H9 (cell line): ENCODE measurements at regions not wholly inside any gene's neighbourhood (a gene's known extent, or its start where the extent isn't known, plus 50 kb on each side); places are given as distances from the start of the nearest gene placed in this dataset.

Experiments used
- DNase-seq: peaks from one replicate; pipeline ENCODE4 v3.0.0-alpha.2; 2017
- H2AFZ ChIP-seq: one replicate; pipeline ENCODE4 v1.6.1; 2013; ENCODE audit warnings: mild to moderate bottlenecking, low read length, control low read depth, moderate library complexity
- H2AK5ac ChIP-seq: 2 replicates; pipeline ENCODE4 v1.6.1; 2013; ENCODE audit warnings: low read length, control low read depth, mixed read lengths; ENCODE audit not compliant: insufficient read length
- H2BK120ac ChIP-seq: one replicate; pipeline ENCODE4 v1.6.1; 2013; ENCODE audit warnings: low read depth, mild to moderate bottlenecking, low read length, control low read depth, inconsistent platforms; ENCODE audit not compliant: poor library complexity, severe bottlenecking
- H2BK12ac ChIP-seq: 2 replicates; pipeline ENCODE4 v1.6.1; 2013; ENCODE audit warnings: low read length, control low read depth, mixed read lengths, low read depth; ENCODE audit not compliant: insufficient read length
- H2BK15ac ChIP-seq: 2 replicates; pipeline ENCODE4 v1.6.1; 2013; ENCODE audit warnings: low read depth, low read length, control low read depth
- H2BK20ac ChIP-seq: one replicate; pipeline ENCODE4 v1.6.1; 2013; ENCODE audit warnings: low read depth, mild to moderate bottlenecking, low read length, control low read depth, inconsistent platforms; ENCODE audit not compliant: poor library complexity, severe bottlenecking
- H2BK5ac ChIP-seq: 2 replicates; pipeline ENCODE4 v1.6.1; 2013; ENCODE audit warnings: low read length, control low read depth, mixed read lengths; ENCODE audit not compliant: insufficient read length
- H3K14ac ChIP-seq: 2 replicates; pipeline ENCODE4 v1.6.1; 2013; ENCODE audit warnings: low read length, control low read depth; ENCODE audit not compliant: insufficient read depth
- H3K18ac ChIP-seq: 2 replicates; pipeline ENCODE4 v1.6.1; 2013; ENCODE audit warnings: low read depth, mild to moderate bottlenecking, mixed read lengths, low read length, control low read depth; ENCODE audit not compliant: insufficient read length
- H3K23ac ChIP-seq: 2 replicates; pipeline ENCODE4 v1.6.1; 2013; ENCODE audit warnings: low read length, control low read depth, mixed read lengths, low read depth; ENCODE audit not compliant: insufficient read length
- H3K23me2 ChIP-seq: 2 replicates; pipeline ENCODE4 v1.6.1; 2013; ENCODE audit warnings: low read depth, mild to moderate bottlenecking, mixed read lengths, low read length, control low read depth; ENCODE audit not compliant: insufficient read length, poor library complexity, severe bottlenecking
- H3K27ac ChIP-seq: 2 replicates; pipeline ENCODE4 v1.5.1; 2013; ENCODE audit warnings: low read length, control low read depth, mixed read lengths, low read depth; ENCODE audit not compliant: insufficient read length
- H3K27me3 ChIP-seq: 2 replicates; pipeline ENCODE4 v1.6.1; 2013; ENCODE audit warnings: low read length, control low read depth, inconsistent platforms; ENCODE audit not compliant: insufficient read depth
- H3K4ac ChIP-seq: 2 replicates; pipeline ENCODE4 v1.6.1; 2013; ENCODE audit warnings: low read depth, mild to moderate bottlenecking, control low read depth, inconsistent platforms, low read length, moderate library complexity
- H3K4me1 ChIP-seq: 2 replicates; pipeline ENCODE4 v1.6.1; 2013; ENCODE audit warnings: low read length, control low read depth, inconsistent platforms; ENCODE audit not compliant: insufficient read depth
- H3K4me2 ChIP-seq: 2 replicates; pipeline ENCODE4 v1.6.1; 2013; ENCODE audit warnings: low read length, control low read depth, mixed read lengths; ENCODE audit not compliant: insufficient read length, insufficient read depth
- H3K56ac ChIP-seq: 2 replicates; pipeline ENCODE4 v1.6.1; 2013; ENCODE audit warnings: low read depth, mild to moderate bottlenecking, mixed read lengths, low read length, control low read depth; ENCODE audit not compliant: insufficient read length
- H3K79me1 ChIP-seq: 2 replicates; pipeline ENCODE4 v1.6.1; 2013; ENCODE audit warnings: low read depth, mild to moderate bottlenecking, moderate library complexity, low read length, control low read depth, inconsistent platforms; ENCODE audit not compliant: insufficient read depth, poor library complexity, severe bottlenecking
- H3K79me2 ChIP-seq: 2 replicates; pipeline ENCODE4 v1.6.1; 2013; ENCODE audit warnings: low read length, control low read depth, inconsistent platforms; ENCODE audit not compliant: insufficient read depth
- H3K9ac ChIP-seq: 2 replicates; pipeline ENCODE4 v1.6.1; 2013; ENCODE audit warnings: low read length, control low read depth, mixed read lengths; ENCODE audit not compliant: insufficient read length; ENCODE audit errors: extremely low read depth
- H3K9me3 ChIP-seq: one replicate; pipeline ENCODE4 v1.6.1; 2013; ENCODE audit warnings: low read depth, low read length, inconsistent platforms; ENCODE audit not compliant: control insufficient read depth
- H3T11ph ChIP-seq: one replicate; pipeline ENCODE4 v1.6.1; 2013; ENCODE audit warnings: mild to moderate bottlenecking, low read length, control low read depth, inconsistent platforms
- H4K20me1 ChIP-seq: one replicate; pipeline ENCODE4 v1.6.1; 2013; ENCODE audit not compliant: control insufficient read depth, insufficient read length, insufficient read depth
- H4K5ac ChIP-seq: 2 replicates; pipeline ENCODE4 v1.6.1; 2013; ENCODE audit warnings: low read depth, mild to moderate bottlenecking, mixed read lengths, low read length, control low read depth; ENCODE audit not compliant: insufficient read length
- H4K8ac ChIP-seq: replicated peaks from 2 replicates; pipeline ENCODE4 v1.6.1; 2013; ENCODE audit warnings: low read length, control low read depth, mixed read lengths, low read depth; ENCODE audit not compliant: insufficient read length
- H4K91ac ChIP-seq: 2 replicates; pipeline ENCODE4 v1.6.1; 2013; ENCODE audit warnings: low read depth, mild to moderate bottlenecking, moderate library complexity, mixed read lengths, low read length, control low read depth; ENCODE audit not compliant: insufficient read length
- H3K27ac Mint-ChIP-seq, 3 experiments: 2 replicates in 2 of 3; 3 replicates in 1 of 3; pipeline ENCODE4 v1.8.0; 2020 to 2021; ENCODE audit warnings: mixed read lengths in 3 of 3, mild to moderate bottlenecking in 1 of 3, moderate library complexity in 1 of 3
- H3K27me3 Mint-ChIP-seq: 2 replicates; pipeline ENCODE4 v1.8.0; 2021; ENCODE audit warnings: low read depth, mild to moderate bottlenecking, moderate library complexity, mixed read lengths
- H3K36me3 Mint-ChIP-seq, 3 experiments: 2 replicates in 2 of 3; 3 replicates in 1 of 3; pipeline ENCODE4 v1.8.0; 2020 to 2021; ENCODE audit warnings: low read depth in 3 of 3, mixed read lengths in 3 of 3; ENCODE audit not compliant: insufficient read depth in 1 of 3
- H3K4me1 Mint-ChIP-seq, 2 experiments: 2 replicates each; pipeline ENCODE4 v1.8.0; 2020; ENCODE audit warnings: mixed read lengths in 2 of 2
- H3K4me3 Mint-ChIP-seq, 2 experiments: 2 replicates in 1 of 2; 3 replicates in 1 of 2; pipeline ENCODE4 v1.8.0; 2020 to 2021; ENCODE audit warnings: mild to moderate bottlenecking in 2 of 2, mixed read lengths in 2 of 2, moderate library complexity in 1 of 2
- H3K9me3 Mint-ChIP-seq, 2 experiments: 2 replicates in 1 of 2; 3 replicates in 1 of 2; pipeline ENCODE4 v1.8.0; 2020; ENCODE audit warnings: mild to moderate bottlenecking in 2 of 2, mixed read lengths in 2 of 2, moderate library complexity in 1 of 2
- CTCF ChIP-seq: fragments of 200-600 bp; sonication (generic); conservative IDR thresholded peaks from 3 replicates; pipeline ENCODE4 v1.8.0; 2021; ENCODE audit warnings: antibody characterized with exemption, mild to moderate bottlenecking
- WGBS: extraction: QIAGEN DNeasy Blood & Tissue Kit; methylation state at CpG from one replicate; pipeline ENCODE4 v1.1.7; 2013; ENCODE audit warnings: missing lambda C conversion rate, low lambda C conversion rate, mixed read lengths; ENCODE audit not compliant: insufficient read length; ENCODE audit errors: extremely low coverage; 5-methylcytosine and 5-hydroxymethylcytosine counted together

DNA sequence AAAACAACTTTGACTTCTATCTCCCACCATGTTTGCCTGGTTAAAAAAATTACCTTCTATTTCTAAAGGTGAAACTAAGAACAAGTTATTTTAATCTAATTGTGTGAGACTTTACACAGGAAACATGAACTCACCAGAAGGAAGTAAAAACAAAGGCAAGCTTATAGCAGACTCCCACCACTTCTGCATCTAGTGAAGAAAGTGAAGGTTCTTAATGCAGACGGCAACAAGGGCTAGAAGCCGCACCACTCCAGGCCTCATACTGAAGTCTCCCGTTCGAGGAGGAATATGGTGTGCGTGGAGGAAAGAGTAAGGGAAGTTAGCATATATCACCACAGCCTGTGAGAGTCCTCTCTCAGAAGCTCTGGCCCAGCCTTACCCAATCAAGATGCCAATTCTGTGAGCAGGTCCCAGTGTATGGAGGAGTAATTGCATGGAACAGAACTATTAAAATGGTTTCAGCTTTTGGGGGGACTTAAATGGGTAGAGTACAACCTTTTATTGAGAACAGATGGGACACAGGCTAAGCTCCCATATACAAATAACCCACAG is 958.7 kb downstream of the BCL11A start:
- no peak for DNase-seq
- Histone ChIP-seq H3K56ac (no peak overlapping the region), H3K4me1 (no peaks in the 10 kb centered on the region), H3K79me2 (no peaks in the 10 kb centered on the region), H2AK5ac (no peak overlapping the region), H4K8ac (no peak overlapping the region), H3K14ac (no peak overlapping the region), H3K27ac (no peak overlapping the region), H3K4ac (no peak overlapping the region), H4K91ac (no peak overlapping the region), H4K5ac (no peak overlapping the region), H3K27me3 (no peaks in the 10 kb centered on the region), H2BK15ac (no peak overlapping the region), H3K79me1 (no peaks in the 10 kb centered on the region), H4K20me1 (no peaks in the 10 kb centered on the region), H3K23ac (no peak overlapping the region), H2AFZ (no peak overlapping the region), H3K9ac (no peak overlapping the region), H2BK120ac (no peak overlapping the region), H3K23me2 (no peaks in the 10 kb centered on the region), H2BK20ac (no peak overlapping the region), H3T11ph (no peak overlapping the region), H3K4me2 (no peak overlapping the region), H2BK12ac (no peak overlapping the region), H3K18ac (no peak overlapping the region), H2BK5ac (no peak overlapping the region), H3K9me3 (no peaks in the 10 kb centered on the region)
- Mint-ChIP-seq H3K27me3 (no peaks in the 10 kb centered on the region), H3K4me1 (no peaks in the 10 kb centered on the region), H3K36me3 (no peaks in the 10 kb centered on the region), H3K27ac (no peak overlapping the region), H3K9me3 (no peaks in the 10 kb centered on the region), H3K4me3 (no peak overlapping the region)
- WGBS: no CpG with 5 or more reads among the region's 5 CpGs
- no peak for TF ChIP-seq CTCF
